Astrocyte (in vitro differentiated cells and primary cell): ENCODE measurements at regions not wholly inside any gene's neighbourhood (a gene's known extent, or its start where the extent isn't known, plus 50 kb on each side); places are given as distances from the start of the nearest gene placed in this dataset.

ENCODE experiments used
- CTCF ChIP-seq: IDR thresholded peaks from 2 replicates; pipeline ENCODE4 v1.5.1; 2011; ENCODE audit warnings: low read depth, mild to moderate bottlenecking, inconsistent platforms, low read length, moderate library complexity; ENCODE audit not compliant: insufficient read depth
- EZH2 ChIP-seq: IDR thresholded peaks from 2 replicates; pipeline ENCODE4 v1.6.1; 2012; ENCODE audit warnings: mild to moderate bottlenecking, low read length, inconsistent platforms; ENCODE audit not compliant: insufficient read depth

GRCh38 chr20:62554214-62554897 lies 78.6 kb upstream of the GATA5 start:
- TF ChIP-seq CTCF (no peak), EZH2 (no peak)
